ENCODE measurements at regions not wholly inside any gene's neighbourhood (a gene's known extent, or its start where the extent isn't known, plus 50 kb on each side); places are given as distances from the start of the nearest gene placed in this dataset.

DNA sequence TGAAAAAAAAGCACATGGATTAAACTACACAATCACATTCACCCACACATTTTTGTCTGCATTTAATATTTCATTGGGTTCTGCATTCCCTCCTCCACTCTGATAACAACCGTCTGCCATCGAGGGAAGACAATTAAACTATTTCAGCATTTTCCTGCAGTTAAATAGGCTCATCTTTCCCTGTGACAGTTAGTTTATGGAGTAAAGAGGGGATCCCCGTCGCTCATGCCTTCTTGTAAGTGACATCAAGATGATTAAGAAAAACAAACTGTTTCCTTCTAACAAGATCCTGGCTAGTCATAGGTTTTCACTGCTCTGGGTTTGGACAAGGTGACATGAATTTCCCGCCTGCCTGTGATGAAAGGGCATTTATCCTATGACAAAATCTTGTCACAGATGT is 98.0 kb upstream of the DYNLRB2 start:
- TF ChIP-seq CTCF (conservative IDR thresholded peaks at IDR 0.05) (no peak), ZFX (IDR thresholded peaks at IDR 0.05) (no peak)

Data from C4-2B (cell line).